ENCODE measurements at regions not wholly inside any gene's neighbourhood (a gene's known extent, or its start where the extent isn't known, plus 50 kb on each side); places are given as distances from the start of the nearest gene placed in this dataset.

DNA sequence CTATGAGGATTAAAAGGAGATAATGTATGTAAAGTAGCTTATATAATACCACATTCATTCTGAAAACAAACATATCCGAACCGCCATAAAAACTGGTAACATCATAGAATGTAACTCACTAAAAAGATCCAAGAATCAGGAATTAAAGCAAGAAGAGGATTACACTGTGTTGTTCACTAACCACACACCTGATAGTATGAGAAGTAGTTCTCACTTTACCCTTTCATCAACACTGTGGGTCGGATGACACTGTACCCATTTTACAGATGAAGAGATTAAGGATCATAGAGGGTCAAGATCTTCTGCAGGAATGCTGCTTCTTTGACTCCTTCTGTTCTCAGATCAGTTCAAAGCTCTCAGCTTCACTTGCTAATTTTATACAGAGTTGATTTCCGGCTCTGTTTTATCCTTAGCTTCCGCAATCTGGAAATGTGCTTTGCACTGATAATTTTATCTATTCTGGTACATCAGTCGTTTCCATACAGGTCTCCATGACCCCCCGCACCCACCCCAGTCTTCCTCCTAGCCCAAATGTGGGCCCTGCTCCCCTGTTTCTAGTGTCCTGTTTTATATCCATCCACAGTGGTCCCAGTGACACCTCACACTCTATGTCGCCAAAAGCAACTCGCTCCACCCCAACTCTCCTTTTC, 288.6 kb upstream of the CCL2 start:
- Histone ChIP-seq H3K36me3 (no peaks in the 10 kb centered on the region), H3K9me3 (no peaks in the 10 kb centered on the region), H3K4me1 (no peaks in the 10 kb centered on the region), H3K27ac (no peak overlapping the region), H3K27me3 (peaks cover 32% of the 10 kb centered on the region), H3K4me3 (no peak overlapping the region)
- 79 to 88% methylated on average over 7 to 9 of the region's 9 CpGs for WGBS, 2 donors (ENCODE audit: low coverage in 1 of 2)
- no peak for ATAC-seq
- TF ChIP-seq, protein P1, sequence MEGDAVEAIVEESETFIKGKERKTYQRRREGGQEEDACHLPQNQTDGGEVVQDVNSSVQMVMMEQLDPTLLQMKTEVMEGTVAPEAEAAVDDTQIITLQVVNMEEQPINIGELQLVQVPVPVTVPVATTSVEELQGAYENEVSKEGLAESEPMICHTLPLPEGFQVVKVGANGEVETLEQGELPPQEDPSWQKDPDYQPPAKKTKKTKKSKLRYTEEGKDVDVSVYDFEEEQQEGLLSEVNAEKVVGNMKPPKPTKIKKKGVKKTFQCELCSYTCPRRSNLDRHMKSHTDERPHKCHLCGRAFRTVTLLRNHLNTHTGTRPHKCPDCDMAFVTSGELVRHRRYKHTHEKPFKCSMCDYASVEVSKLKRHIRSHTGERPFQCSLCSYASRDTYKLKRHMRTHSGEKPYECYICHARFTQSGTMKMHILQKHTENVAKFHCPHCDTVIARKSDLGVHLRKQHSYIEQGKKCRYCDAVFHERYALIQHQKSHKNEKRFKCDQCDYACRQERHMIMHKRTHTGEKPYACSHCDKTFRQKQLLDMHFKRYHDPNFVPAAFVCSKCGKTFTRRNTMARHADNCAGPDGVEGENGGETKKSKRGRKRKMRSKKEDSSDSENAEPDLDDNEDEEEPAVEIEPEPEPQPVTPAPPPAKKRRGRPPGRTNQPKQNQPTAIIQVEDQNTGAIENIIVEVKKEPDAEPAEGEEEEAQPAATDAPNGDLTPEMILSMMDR (IDR thresholded peaks at IDR 0.05) = no peak
- TF ChIP-seq POLR2A (IDR thresholded peaks at IDR 0.05) = no peak
- TF ChIP-seq EP300 (IDR thresholded peaks at IDR 0.05) = no peak
- no peak for TF ChIP-seq POLR2AphosphoS5 (IDR thresholded peaks at IDR 0.05)

DNA sequence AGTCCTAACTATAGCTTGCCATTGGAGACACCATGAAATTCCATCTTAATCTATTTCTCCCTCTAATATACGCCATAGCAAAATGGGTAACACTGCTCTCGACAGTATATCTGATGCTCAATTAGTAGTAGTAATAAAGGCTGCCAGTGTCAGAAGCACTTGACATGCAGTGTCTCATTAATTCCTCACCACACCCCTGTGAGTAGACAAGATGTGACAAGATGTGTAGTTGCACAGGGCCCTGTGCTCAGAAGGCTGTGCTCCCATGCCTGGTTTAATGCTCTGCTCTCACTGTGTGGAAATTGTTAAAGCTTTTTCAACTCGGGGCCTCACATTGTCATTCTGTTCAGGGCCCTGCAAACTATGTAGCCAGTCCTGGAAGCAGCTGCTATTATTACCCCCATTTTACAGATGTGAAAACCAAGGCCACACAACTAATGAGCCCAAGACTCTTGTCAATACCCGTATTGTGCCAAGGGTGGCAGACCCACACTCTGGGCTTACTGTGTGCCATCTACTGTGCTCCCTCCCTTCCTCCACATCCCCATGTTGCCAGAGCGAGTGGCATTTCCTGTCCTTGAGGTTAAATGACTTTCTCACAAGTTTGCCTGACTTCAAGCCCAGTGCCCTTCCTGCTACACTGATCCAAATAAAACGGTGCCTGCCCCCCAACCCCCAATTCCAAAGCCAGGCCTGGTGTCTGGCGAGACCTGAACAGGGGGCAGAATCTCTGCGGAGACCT, 287.3 kb upstream of the CCL2 start:
- no peaks in the 10 kb centered on the region for H3K9me3 ChIP-seq
- no peaks in the 10 kb centered on the region for H3K36me3 ChIP-seq
- ATAC-seq = no peak
- no peak for TF ChIP-seq POLR2AphosphoS5 (IDR thresholded peaks at IDR 0.05)
- TF ChIP-seq, protein P1 (IDR thresholded peaks at IDR 0.05) = no peak
- TF ChIP-seq EP300 (IDR thresholded peaks at IDR 0.05) = no peak
- TF ChIP-seq POLR2A (IDR thresholded peaks at IDR 0.05) = no peak
- H3K4me3 ChIP-seq = no peak overlapping the region
- WGBS, 2 donors (ENCODE audit: low coverage in 1 of 2) = 63 to 96% methylated on average over 3 of the region's 8 CpGs
- no peaks in the 10 kb centered on the region for H3K4me1 ChIP-seq
- peaks cover 36% of the 10 kb centered on the region for H3K27me3 ChIP-seq
- no peak overlapping the region for H3K27ac ChIP-seq

DNA sequence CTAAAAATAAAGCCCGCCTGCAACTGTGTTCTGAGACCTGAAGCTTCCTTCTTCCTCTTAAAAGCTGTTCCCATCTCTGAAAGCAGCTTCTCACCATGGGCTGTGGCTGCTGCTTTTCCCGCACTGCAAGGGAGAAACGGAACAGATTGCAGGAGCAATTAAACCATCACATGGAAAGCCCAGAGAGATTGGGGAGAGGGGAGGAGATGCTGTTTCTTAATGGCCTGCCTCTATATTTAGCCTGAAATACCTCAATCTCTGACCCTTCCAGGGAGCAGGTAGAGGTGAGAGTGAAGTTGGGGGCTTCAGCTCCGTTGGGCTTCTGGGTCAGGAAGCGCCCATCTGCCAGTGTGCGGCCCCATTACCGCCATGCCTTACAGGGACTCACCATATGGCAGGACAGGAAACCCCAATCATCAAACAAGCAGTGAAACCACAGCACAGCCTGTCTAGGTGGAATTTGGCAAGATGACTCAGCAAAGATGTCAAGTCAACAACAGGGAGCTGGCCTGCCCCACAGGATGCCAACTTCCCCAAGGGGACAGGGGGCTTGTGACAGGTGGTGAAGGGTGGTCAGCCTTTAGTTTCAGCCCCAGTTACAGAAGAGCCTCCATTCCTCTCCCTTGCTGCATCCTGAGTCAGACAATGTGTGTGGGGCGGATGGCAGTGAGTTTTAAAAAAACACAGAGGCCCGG, 286.6 kb upstream of the CCL2 start:
- WGBS, 2 donors (ENCODE audit: low coverage in 1 of 2) = 46 to 75% methylated on average over 4 to 6 of the region's 9 CpGs
- Histone ChIP-seq H3K27me3 (peaks cover 36% of the 10 kb centered on the region), H3K4me1 (no peaks in the 10 kb centered on the region), H3K9me3 (no peaks in the 10 kb centered on the region), H3K4me3 (no peak overlapping the region), H3K36me3 (no peaks in the 10 kb centered on the region), H3K27ac (no peak overlapping the region)
- TF ChIP-seq POLR2AphosphoS5 (IDR thresholded peaks at IDR 0.05) (no peak), EP300 (IDR thresholded peaks at IDR 0.05) (no peak), POLR2A (IDR thresholded peaks at IDR 0.05) (no peak)
- TF ChIP-seq, protein P1 (IDR thresholded peaks at IDR 0.05) = no peak
- no peak for ATAC-seq

DNA sequence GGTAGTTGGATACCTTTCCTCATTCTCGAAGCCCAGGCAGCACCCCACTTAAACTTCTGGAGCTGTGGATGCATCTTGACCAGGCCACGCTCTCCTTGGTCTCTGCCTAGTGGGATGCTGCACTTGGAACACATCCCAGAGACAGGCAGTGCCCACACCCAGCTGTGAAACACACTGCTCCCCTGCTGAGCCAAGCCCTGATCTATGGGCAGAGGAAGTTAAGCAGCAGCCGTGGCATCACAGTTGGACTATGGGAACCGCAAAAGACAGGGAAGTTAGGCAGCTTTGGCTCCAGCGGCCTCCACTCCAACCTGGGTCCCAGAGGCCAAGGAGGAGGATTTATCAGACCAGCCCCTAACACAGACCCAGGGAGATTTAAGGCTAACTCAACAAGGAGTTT, 284.8 kb upstream of the CCL2 start:
- Histone ChIP-seq H3K27me3 (peaks cover 39% of the 10 kb centered on the region), H3K27ac (no peak overlapping the region), H3K9me3 (no peaks in the 10 kb centered on the region), H3K4me1 (no peaks in the 10 kb centered on the region), H3K4me3 (no peak overlapping the region), H3K36me3 (no peaks in the 10 kb centered on the region)
- 49 to 60% methylated on average over 1 to 3 of the region's 5 CpGs for WGBS, 2 donors (ENCODE audit: low coverage in 1 of 2)
- no peak for TF ChIP-seq EP300 (IDR thresholded peaks at IDR 0.05)
- no peak for TF ChIP-seq POLR2AphosphoS5 (IDR thresholded peaks at IDR 0.05)
- TF ChIP-seq, protein P1 (IDR thresholded peaks at IDR 0.05) = no peak
- TF ChIP-seq POLR2A (IDR thresholded peaks at IDR 0.05) = no peak
- ATAC-seq = no peak

All from gastroesophageal sphincter (tissue), 4 donors.